SK-N-SH (cell line): ENCODE measurements at regions not wholly inside any gene's neighbourhood (a gene's known extent, or its start where the extent isn't known, plus 50 kb on each side); places are given as distances from the start of the nearest gene placed in this dataset.

Experiments
- CTCF ChIA-PET: fragments of 300-600, 350-600 bp; formaldehyde crosslinking; extraction: SDS; loops from one replicate; lab custom pipeline; 2021; lab: Yijun Ruan, JAX
- POLR2A ChIA-PET: fragments of 350-600 bp; sonication (Branson Sonifier 250); formaldehyde crosslinking; extraction: SDS; loops from one replicate; lab custom pipeline; 2020; ENCODE audit warnings: antibody characterized with exemption, inconsistent platforms; lab: Yijun Ruan, JAX
- DNase-seq: peaks from one replicate; pipeline ENCODE4 v3.0.0; 2012
- H2AFZ ChIP-seq: fragments of 200-600 bp; sonication (generic); 2 replicates; pipeline ENCODE4 v1.8.1; 2016; ENCODE audit warnings: antibody characterized with exemption, mild to moderate bottlenecking, low read depth
- H3F3A ChIP-seq: fragments of 200-600 bp; sonication (generic); replicated peaks from 2 replicates; pipeline ENCODE3; 2016; ENCODE audit warnings: antibody characterized with exemption, mild to moderate bottlenecking; ENCODE audit not compliant: insufficient read depth
- H3K27ac ChIP-seq, 2 experiments: fragments of 200-500 bp in 1 of 2; fragments of 200-600 bp in 1 of 2; sonication (Bioruptor generic) in 1 of 2; sonication (generic), shearing (Covaris generic) in 1 of 2; 2 replicates each; pipeline versions ENCODE4 v1.5.1 to v1.6.1; 2014 to 2016; ENCODE audit warnings: low read depth in 2 of 2, inconsistent platforms in 1 of 2, low read length in 1 of 2, mild to moderate bottlenecking in 1 of 2, mixed read lengths in 1 of 2
- H3K27me3 ChIP-seq: fragments of 200-600 bp; sonication (generic), shearing (Covaris generic); 2 replicates; pipeline ENCODE4 v1.6.1; 2016; ENCODE audit warnings: mixed run types; ENCODE audit not compliant: insufficient read depth
- H3K36me3 ChIP-seq, 2 experiments: fragments of 200-500 bp in 1 of 2; fragments of 200-600 bp in 1 of 2; sonication (Bioruptor generic) in 1 of 2; sonication (generic) in 1 of 2; replicated peaks in 1 of 2; 2 replicates each; pipeline versions ENCODE3 to v1.5.1; 2014 to 2016; ENCODE audit warnings: low read length in 1 of 2, mild to moderate bottlenecking in 1 of 2; ENCODE audit not compliant: insufficient read depth in 2 of 2, control insufficient read depth in 1 of 2
- H3K4me1 ChIP-seq, 2 experiments: fragments of 200-500 bp in 1 of 2; fragments of 200-600 bp in 1 of 2; sonication (Bioruptor generic) in 1 of 2; sonication (generic), shearing (Covaris generic) in 1 of 2; 2 replicates each; pipeline versions ENCODE4 v1.5.1 to v1.6.1; 2014 to 2016; ENCODE audit warnings: low read depth in 1 of 2, low read length in 1 of 2, mixed run types in 1 of 2; ENCODE audit not compliant: insufficient read depth in 2 of 2, control insufficient read depth in 1 of 2
- H3K4me2 ChIP-seq: fragments of 200-600 bp; sonication (generic), shearing (Covaris generic); 2 replicates; pipeline ENCODE4 v1.6.1; 2017; ENCODE audit warnings: mixed run types
- H3K4me3 ChIP-seq, 2 experiments: fragments of 200-500 bp in 1 of 2; fragments of 200-600 bp in 1 of 2; sonication (Bioruptor generic) in 1 of 2; sonication (generic), shearing (Covaris generic) in 1 of 2; 2 replicates each; pipeline versions ENCODE4 v1.5.1 to v1.8.1; 2014 to 2016; ENCODE audit warnings: low read depth in 2 of 2, inconsistent platforms in 1 of 2, low read length in 1 of 2, mild to moderate bottlenecking in 1 of 2, mixed read lengths in 1 of 2, moderate library complexity in 1 of 2
- H3K79me2 ChIP-seq: fragments of 200-600 bp; sonication (generic); 2 replicates; pipeline ENCODE4 v1.8.1; 2017; ENCODE audit warnings: mild to moderate bottlenecking; ENCODE audit not compliant: insufficient read depth
- H3K9ac ChIP-seq: fragments of 200-600 bp; sonication (generic); 2 replicates; pipeline ENCODE4 v1.6.1; 2017; ENCODE audit warnings: mixed run types
- H3K9me2 ChIP-seq: fragments of 200-600 bp; sonication (generic); 2 replicates; pipeline ENCODE4 v1.6.1; 2017; ENCODE audit warnings: mixed run types
- H3K9me3 ChIP-seq: fragments of 200-600 bp; sonication (generic); 2 replicates; pipeline ENCODE4 v1.6.1; 2017; ENCODE audit warnings: mixed run types, mild to moderate bottlenecking, moderate library complexity
- H4K20me1 ChIP-seq: fragments of 200-600 bp; sonication (generic); 2 replicates; pipeline ENCODE4 v1.6.1; 2017; ENCODE audit warnings: mild to moderate bottlenecking, mixed run types; ENCODE audit not compliant: insufficient read depth
- CHD2 ChIP-seq: fragments of 150-350 bp; IDR thresholded peaks from 2 replicates; pipeline ENCODE4 v1.6.1; 2018; ENCODE audit warnings: low read length; ENCODE audit not compliant: partially characterized antibody
- EP300 ChIP-seq, 2 experiments: IDR thresholded peaks; 2 replicates each; pipeline versions ENCODE4 v1.4.0 to v1.6.1; 2012; ENCODE audit warnings: borderline replicate concordance in 1 of 2, low read depth in 1 of 2, low read length in 1 of 2
- FOSL2 ChIP-seq: IDR thresholded peaks from 2 replicates; pipeline ENCODE4 v1.4.0; 2012; ENCODE audit warnings: low read depth, mild to moderate bottlenecking, moderate library complexity, borderline replicate concordance
- FOXJ3 ChIP-seq: sonication (generic); formaldehyde crosslinking; IDR thresholded peaks from 2 replicates; pipeline ENCODE4 v1.5.1; 2020; ENCODE audit warnings: mild to moderate bottlenecking, missing genetic modification reagents
- GABPA ChIP-seq: IDR thresholded peaks from 2 replicates; pipeline ENCODE4 v1.4.0; 2012; ENCODE audit warnings: low read depth, mild to moderate bottlenecking
- IRF3 ChIP-seq: fragments of 150-350 bp; IDR thresholded peaks from 2 replicates; pipeline ENCODE4 v1.6.1; 2016; ENCODE audit warnings: mild to moderate bottlenecking, low read depth, low read length
- MXI1 ChIP-seq: IDR thresholded peaks from 2 replicates; pipeline ENCODE4 v1.6.1; 2012; ENCODE audit warnings: mild to moderate bottlenecking, low read depth, low read length, improper control_type of control experiment
- NRF1 ChIP-seq: IDR thresholded peaks from 2 replicates; pipeline ENCODE4 v1.6.1; 2012; ENCODE audit warnings: low read depth, mild to moderate bottlenecking, low read length
- RFX5 ChIP-seq: IDR thresholded peaks from 2 replicates; pipeline ENCODE4 v1.6.1; 2012; ENCODE audit warnings: mild to moderate bottlenecking, improper control_type of control experiment, low read length
- SIN3A ChIP-seq: IDR thresholded peaks from 2 replicates; pipeline ENCODE4 v1.6.1; 2012; ENCODE audit warnings: low read depth, mild to moderate bottlenecking, low read length, moderate library complexity, borderline replicate concordance
- TAF1 ChIP-seq: IDR thresholded peaks from 2 replicates; pipeline ENCODE4 v1.6.1; 2012; ENCODE audit warnings: low read depth, mild to moderate bottlenecking, low read length, moderate library complexity, borderline replicate concordance
- TEAD4 ChIP-seq: IDR thresholded peaks from 2 replicates; pipeline ENCODE4 v1.4.0; 2012; ENCODE audit warnings: mild to moderate bottlenecking, borderline replicate concordance; ENCODE audit not compliant: insufficient read depth
- USF1 ChIP-seq: IDR thresholded peaks from 2 replicates; pipeline ENCODE4 v1.4.0; 2012; ENCODE audit warnings: low read depth, borderline replicate concordance
- YY1 ChIP-seq: IDR thresholded peaks from 2 replicates; pipeline ENCODE4 v1.4.0; 2012; ENCODE audit warnings: low read depth, mild to moderate bottlenecking
- WGBS: methylation state at CpG from one replicate; pipeline ENCODE4 v1.1.6; 2017; ENCODE audit warnings: low lambda C conversion rate; 5-methylcytosine and 5-hydroxymethylcytosine counted together
- TF ChIP-seq, protein P1 (sequence below): IDR thresholded peaks from 2 replicates; pipeline ENCODE4 v1.4.0; 2012; ENCODE audit warnings: low read depth
- TF ChIP-seq, protein P2 (sequence below): IDR thresholded peaks from 2 replicates; pipeline ENCODE4 v1.4.0; 2012; ENCODE audit warnings: low read depth, borderline replicate concordance

DNA sequence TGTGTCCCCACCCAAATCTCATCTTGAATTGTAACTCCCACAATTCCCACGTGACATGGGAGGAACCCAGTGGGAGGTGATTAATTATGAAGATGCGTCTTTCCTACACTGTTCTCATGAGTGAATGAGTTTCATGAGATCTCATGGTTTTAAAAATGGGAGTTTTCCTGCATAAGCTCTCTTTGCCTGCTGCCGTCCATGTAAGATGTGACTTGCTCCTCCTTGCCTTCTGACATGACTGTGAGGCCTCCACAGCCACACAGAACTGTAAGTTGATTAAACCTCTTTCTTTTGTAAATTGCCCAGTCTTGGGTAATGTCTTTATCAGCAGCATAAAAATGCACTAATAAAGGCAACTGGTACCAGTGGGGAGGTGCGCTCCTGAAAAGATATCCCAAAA is 67.7 kb upstream of the DRGX start:
- ChIA-PET CTCF (interaction anchor here (1.1 to 2.1 kb wide), 2 partner anchors 15 to 56 kb away, joined by 3 to 9 read pairs; no protein-coding TSS in a partner anchor), POLR2A (no interaction called here)
- H3K27me3 ChIP-seq = no peaks in the 10 kb centered on the region
- no peaks in the 10 kb centered on the region for H3F3A ChIP-seq
- H3K27ac ChIP-seq = no peak overlapping the region
- no peak for DNase-seq
- no peak for TF ChIP-seq FOXJ3 (CRISPR knock-in tag)
- TF ChIP-seq TAF1 = no peak
- no peak for TF ChIP-seq FOSL2
- TF ChIP-seq TEAD4 = no peak
- TF ChIP-seq EP300 (IDR thresholded peaks at IDR 0.05; ENCODE audit: borderline replicate concordance in 1 of 2, low read depth in 1 of 2, low read length in 1 of 2) = no peak
- H4K20me1 ChIP-seq = no peaks in the 10 kb centered on the region
- H3K9me3 ChIP-seq = no peaks in the 10 kb centered on the region
- no peaks in the 10 kb centered on the region for H3K9me2 ChIP-seq
- H2AFZ ChIP-seq = no peak overlapping the region
- no peak overlapping the region for H3K4me2 ChIP-seq
- WGBS = 72% methylated on average over 4 of the region's 4 CpGs
- no peak overlapping the region for H3K9ac ChIP-seq
- H3K36me3 ChIP-seq = peaks cover 33 to 43% of the 10 kb centered on the region in 2 experiments
- no peaks in the 10 kb centered on the region for H3K79me2 ChIP-seq
- H3K4me3 ChIP-seq = no peak overlapping the region
- no peaks in the 10 kb centered on the region for H3K4me1 ChIP-seq

- WGBS = 92% methylated on average over 7 of the region's 7 CpGs
- Histone ChIP-seq H3K4me3 (no peak overlapping the region), H3K27ac (no peak overlapping the region), H4K20me1 (no peaks in the 10 kb centered on the region), H3K36me3 (peaks cover 62 to 72% of the 10 kb centered on the region in 2 experiments), H3K4me1 (no peaks in the 10 kb centered on the region), H3K9me3 (peaks cover 15% of the 10 kb centered on the region; the same call in 1 of the 2 replicates), H3K4me2 (no peak overlapping the region), H3K9me2 (no peaks in the 10 kb centered on the region), H3K9ac (no peak overlapping the region), H3F3A (no peaks in the 10 kb centered on the region), H2AFZ (no peak overlapping the region), H3K27me3 (no peaks in the 10 kb centered on the region)
- POLR2A ChIA-PET = no interaction called here
- CTCF ChIA-PET = no interaction called here
- DNase-seq = no peak
- TF ChIP-seq YY1 (no peak), MXI1 (no peak), NRF1 (no peak), RFX5 (no peak)
- TF ChIP-seq, protein P1, sequence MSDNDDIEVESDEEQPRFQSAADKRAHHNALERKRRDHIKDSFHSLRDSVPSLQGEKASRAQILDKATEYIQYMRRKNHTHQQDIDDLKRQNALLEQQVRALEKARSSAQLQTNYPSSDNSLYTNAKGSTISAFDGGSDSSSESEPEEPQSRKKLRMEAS = no peak
- TF ChIP-seq, all 33 proteins: peak for 0
- H3K79me2 ChIP-seq = no peaks in the 10 kb centered on the region
Measured at GRCh38 chr10:49458869-49459268, 63.0 kb upstream of the DRGX start.

- CTCF ChIA-PET = interaction anchor here (1.8 kb wide), 1 partner anchor 50 kb away, joined by 6 read pairs; no protein-coding TSS in a partner anchor
- TF ChIP-seq SIN3A (no peak), FOXJ3 (CRISPR knock-in tag) (no peak), GABPA (no peak), IRF3 (no peak), NRF1 (no peak), CHD2 (no peak), EP300 (IDR thresholded peaks at IDR 0.05; ENCODE audit: borderline replicate concordance in 1 of 2, low read depth in 1 of 2, low read length in 1 of 2) (no peak), YY1 (no peak), MXI1 (no peak), USF1 (no peak)
- TF ChIP-seq, protein P2, sequence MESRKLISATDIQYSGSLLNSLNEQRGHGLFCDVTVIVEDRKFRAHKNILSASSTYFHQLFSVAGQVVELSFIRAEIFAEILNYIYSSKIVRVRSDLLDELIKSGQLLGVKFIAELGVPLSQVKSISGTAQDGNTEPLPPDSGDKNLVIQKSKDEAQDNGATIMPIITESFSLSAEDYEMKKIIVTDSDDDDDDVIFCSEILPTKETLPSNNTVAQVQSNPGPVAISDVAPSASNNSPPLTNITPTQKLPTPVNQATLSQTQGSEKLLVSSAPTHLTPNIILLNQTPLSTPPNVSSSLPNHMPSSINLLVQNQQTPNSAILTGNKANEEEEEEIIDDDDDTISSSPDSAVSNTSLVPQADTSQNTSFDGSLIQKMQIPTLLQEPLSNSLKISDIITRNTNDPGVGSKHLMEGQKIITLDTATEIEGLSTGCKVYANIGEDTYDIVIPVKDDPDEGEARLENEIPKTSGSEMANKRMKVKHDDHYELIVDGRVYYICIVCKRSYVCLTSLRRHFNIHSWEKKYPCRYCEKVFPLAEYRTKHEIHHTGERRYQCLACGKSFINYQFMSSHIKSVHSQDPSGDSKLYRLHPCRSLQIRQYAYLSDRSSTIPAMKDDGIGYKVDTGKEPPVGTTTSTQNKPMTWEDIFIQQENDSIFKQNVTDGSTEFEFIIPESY = no peak
Measured at GRCh38 chr10:49457686-49458085, 61.8 kb upstream of the DRGX start.

More at GRCh38 chr10:49457686-49458085, 61.8 kb upstream of the DRGX start:
- H3K4me2 ChIP-seq = no peak overlapping the region
- no peak overlapping the region for H2AFZ ChIP-seq
- H3K4me1 ChIP-seq = no peaks in the 10 kb centered on the region
- H3F3A ChIP-seq = no peaks in the 10 kb centered on the region
- no peak overlapping the region for H3K9ac ChIP-seq
- POLR2A ChIA-PET = no interaction called here
- H3K9me2 ChIP-seq = no peaks in the 10 kb centered on the region
- WGBS = 83% methylated on average over 8 of the region's 8 CpGs
- no peak for DNase-seq
- no peak overlapping the region for H3K27ac ChIP-seq
- H4K20me1 ChIP-seq = no peaks in the 10 kb centered on the region
- H3K27me3 ChIP-seq = no peaks in the 10 kb centered on the region
- no peak overlapping the region for H3K4me3 ChIP-seq
- peaks cover 62 to 77% of the 10 kb centered on the region in 2 experiments for H3K36me3 ChIP-seq
- no peaks in the 10 kb centered on the region for H3K79me2 ChIP-seq
- peaks cover 23% of the 10 kb centered on the region; the same call in 1 of the 2 replicates for H3K9me3 ChIP-seq
